Adipocyte (in vitro differentiated cells): ENCODE measurements at regions not wholly inside any gene's neighbourhood (a gene's known extent, or its start where the extent isn't known, plus 50 kb on each side); places are given as distances from the start of the nearest gene placed in this dataset.
"Not testable (repeated sequence)": the region's sequence is repeated elsewhere in the genome, so short reads cannot be mapped to it uniquely, and the experiment has no call there.

Experiments used
- DNase-seq: peaks from one replicate; pipeline ENCODE4 v3.0.0-alpha.2; 2015; ENCODE audit warnings: low read depth
- H3K27me3 ChIP-seq: replicated peaks from 2 replicates; pipeline ENCODE4 v1.7.0; 2013; ENCODE audit warnings: mild to moderate bottlenecking, low read length, moderate library complexity; ENCODE audit not compliant: control insufficient read depth, insufficient read depth
- H3K36me3 ChIP-seq: 2 replicates; pipeline ENCODE4 v1.7.0; 2013; ENCODE audit warnings: low read length, mild to moderate bottlenecking, moderate library complexity; ENCODE audit not compliant: control insufficient read depth, insufficient read depth, severe bottlenecking
- H3K4me1 ChIP-seq: 2 replicates; pipeline ENCODE4 v1.7.0; 2013; ENCODE audit warnings: mild to moderate bottlenecking, low read length, moderate library complexity; ENCODE audit not compliant: control insufficient read depth, insufficient read depth
- H3K4me3 ChIP-seq: 2 replicates; pipeline ENCODE4 v1.7.0; 2013; ENCODE audit warnings: mild to moderate bottlenecking, low read length, moderate library complexity
- H3K9ac ChIP-seq: 2 replicates; pipeline ENCODE4 v1.7.0; 2013; ENCODE audit warnings: mild to moderate bottlenecking, low read length, moderate library complexity
- H3K9me3 ChIP-seq: 2 replicates; pipeline ENCODE4 v1.7.0; 2013; ENCODE audit warnings: mild to moderate bottlenecking, low read length, moderate library complexity; ENCODE audit not compliant: control insufficient read depth

GRCh38 chr13:37510441-37510840, 88.1 kb downstream of the POSTN start:
- H3K9me3 ChIP-seq = no peaks in the 10 kb centered on the region
- peaks cover 2% of the 10 kb centered on the region for H3K4me1 ChIP-seq
- DNase-seq = no peak
- no peak overlapping the region for H3K9ac ChIP-seq
- no peaks in the 10 kb centered on the region for H3K27me3 ChIP-seq
- no peaks in the 10 kb centered on the region for H3K36me3 ChIP-seq
- no peak overlapping the region for H3K4me3 ChIP-seq

- Histone ChIP-seq H3K9ac (no peak overlapping the region), H3K27me3 (no peaks in the 10 kb centered on the region), H3K36me3 (no peaks in the 10 kb centered on the region), H3K9me3 (no peaks in the 10 kb centered on the region), H3K4me1 (peaks cover 7% of the 10 kb centered on the region), H3K4me3 (no peak overlapping the region)
- no peak for DNase-seq
These were observed 93.0 kb downstream of the POSTN start for GRCh38 chr13:37505531-37505930.

- DNase-seq = no peak
- Histone ChIP-seq H3K9ac (no peak overlapping the region), H3K4me3 (no peak overlapping the region), H3K4me1 (peaks cover 7% of the 10 kb centered on the region), H3K36me3 (no peaks in the 10 kb centered on the region), H3K27me3 (no peaks in the 10 kb centered on the region), H3K9me3 (no peaks in the 10 kb centered on the region)
These were observed 94.3 kb downstream of the POSTN start for GRCh38 chr13:37504251-37504650.

- Histone ChIP-seq H3K9me3 (no peaks in the 10 kb centered on the region), H3K4me3 (no peak overlapping the region), H3K27me3 (no peaks in the 10 kb centered on the region), H3K9ac (no peak overlapping the region), H3K36me3 (no peaks in the 10 kb centered on the region), H3K4me1 (peaks cover 7% of the 10 kb centered on the region)
- DNase-seq = no peak
These were observed 95.3 kb downstream of the POSTN start for GRCh38 chr13:37503287-37503686.

- H3K36me3 ChIP-seq, H3K4me3 ChIP-seq, H3K4me1 ChIP-seq, H3K9ac ChIP-seq, H3K9me3 ChIP-seq, DNase-seq, H3K27me3 ChIP-seq: not testable (repeated sequence)
These were observed 96.1 kb downstream of the POSTN start for GRCh38 chr13:37502303-37502993.

GRCh38 chr13:37501187-37501586, 97.4 kb downstream of the POSTN start:
- H3K9ac ChIP-seq = no peak overlapping the region
- peaks cover 7% of the 10 kb centered on the region for H3K4me1 ChIP-seq
- H3K9me3 ChIP-seq = no peaks in the 10 kb centered on the region
- H3K27me3 ChIP-seq = no peaks in the 10 kb centered on the region
- no peak for DNase-seq
- no peaks in the 10 kb centered on the region for H3K36me3 ChIP-seq
- H3K4me3 ChIP-seq = no peak overlapping the region

GRCh38 chr13:37495046-37495445, 103.5 kb downstream of the POSTN start:
- Histone ChIP-seq H3K9ac (no peak overlapping the region), H3K9me3 (no peaks in the 10 kb centered on the region), H3K4me3 (no peak overlapping the region), H3K36me3 (no peaks in the 10 kb centered on the region), H3K4me1 (peaks cover 17% of the 10 kb centered on the region), H3K27me3 (no peaks in the 10 kb centered on the region)
- peak; percentile 45 for DNase-seq

GRCh38 chr13:37493775-37494174, 104.8 kb downstream of the POSTN start:
- H3K9ac ChIP-seq = no peak overlapping the region
- no peak overlapping the region for H3K4me3 ChIP-seq
- no peak for DNase-seq
- peaks cover 26% of the 10 kb centered on the region for H3K4me1 ChIP-seq
- no peaks in the 10 kb centered on the region for H3K36me3 ChIP-seq
- H3K27me3 ChIP-seq = no peaks in the 10 kb centered on the region
- no peaks in the 10 kb centered on the region for H3K9me3 ChIP-seq

- no peaks in the 10 kb centered on the region for H3K27me3 ChIP-seq
- DNase-seq = peak; percentile 65
- H3K36me3 ChIP-seq = no peaks in the 10 kb centered on the region
- no peak overlapping the region for H3K4me3 ChIP-seq
- H3K9ac ChIP-seq = no peak overlapping the region
- peaks cover 31% of the 10 kb centered on the region for H3K4me1 ChIP-seq
- H3K9me3 ChIP-seq = no peaks in the 10 kb centered on the region
These were observed 105.6 kb downstream of the POSTN start for GRCh38 chr13:37492741-37493514.

- peaks cover 31% of the 10 kb centered on the region for H3K4me1 ChIP-seq
- no peak overlapping the region for H3K9ac ChIP-seq
- H3K9me3 ChIP-seq = no peaks in the 10 kb centered on the region
- H3K4me3 ChIP-seq = no peak overlapping the region
- H3K36me3 ChIP-seq = no peaks in the 10 kb centered on the region
- no peaks in the 10 kb centered on the region for H3K27me3 ChIP-seq
- DNase-seq = peak; percentile 59
These were observed 106.5 kb downstream of the POSTN start for GRCh38 chr13:37492075-37492474.

- peaks cover 31% of the 10 kb centered on the region for H3K4me1 ChIP-seq
- H3K9ac ChIP-seq = no peak overlapping the region
- no peaks in the 10 kb centered on the region for H3K27me3 ChIP-seq
- no peak overlapping the region for H3K4me3 ChIP-seq
- DNase-seq = peak; percentile 34
- no peaks in the 10 kb centered on the region for H3K9me3 ChIP-seq
- H3K36me3 ChIP-seq = no peaks in the 10 kb centered on the region
These were observed 106.9 kb downstream of the POSTN start for GRCh38 chr13:37491661-37492060.
